GM12873 (cell line): ENCODE measurements at regions not wholly inside any gene's neighbourhood (a gene's known extent, or its start where the extent isn't known, plus 50 kb on each side); places are given as distances from the start of the nearest gene placed in this dataset.

Experiments used
- TF ChIP-seq, protein P1 (sequence below): IDR thresholded peaks from 2 replicates; pipeline ENCODE4 v1.5.1; 2012; ENCODE audit warnings: low read depth, mild to moderate bottlenecking, moderate library complexity, low read length, control low read depth; ENCODE audit not compliant: insufficient read depth; ENCODE audit errors: missing control alignments

DNA sequence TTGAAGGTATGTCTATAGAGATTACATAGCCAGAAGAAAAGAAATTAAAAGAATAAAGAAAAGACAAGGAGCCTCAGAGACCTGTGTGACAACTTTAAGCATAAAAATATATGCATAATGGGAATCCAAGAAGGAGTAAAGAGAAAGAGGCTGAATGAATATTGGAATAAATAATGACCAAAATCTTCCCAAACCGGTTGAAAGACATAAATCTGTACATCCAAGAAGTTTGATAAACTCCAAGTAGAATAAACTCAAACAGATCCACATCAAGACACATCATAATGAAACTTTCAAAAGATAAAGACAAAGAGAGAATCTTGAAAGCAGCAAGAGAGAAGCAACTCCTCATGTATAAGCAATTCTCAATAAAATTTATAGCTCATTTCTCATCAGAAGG is 132.4 kb upstream of the ZNF516 start:
- TF ChIP-seq, protein P1, sequence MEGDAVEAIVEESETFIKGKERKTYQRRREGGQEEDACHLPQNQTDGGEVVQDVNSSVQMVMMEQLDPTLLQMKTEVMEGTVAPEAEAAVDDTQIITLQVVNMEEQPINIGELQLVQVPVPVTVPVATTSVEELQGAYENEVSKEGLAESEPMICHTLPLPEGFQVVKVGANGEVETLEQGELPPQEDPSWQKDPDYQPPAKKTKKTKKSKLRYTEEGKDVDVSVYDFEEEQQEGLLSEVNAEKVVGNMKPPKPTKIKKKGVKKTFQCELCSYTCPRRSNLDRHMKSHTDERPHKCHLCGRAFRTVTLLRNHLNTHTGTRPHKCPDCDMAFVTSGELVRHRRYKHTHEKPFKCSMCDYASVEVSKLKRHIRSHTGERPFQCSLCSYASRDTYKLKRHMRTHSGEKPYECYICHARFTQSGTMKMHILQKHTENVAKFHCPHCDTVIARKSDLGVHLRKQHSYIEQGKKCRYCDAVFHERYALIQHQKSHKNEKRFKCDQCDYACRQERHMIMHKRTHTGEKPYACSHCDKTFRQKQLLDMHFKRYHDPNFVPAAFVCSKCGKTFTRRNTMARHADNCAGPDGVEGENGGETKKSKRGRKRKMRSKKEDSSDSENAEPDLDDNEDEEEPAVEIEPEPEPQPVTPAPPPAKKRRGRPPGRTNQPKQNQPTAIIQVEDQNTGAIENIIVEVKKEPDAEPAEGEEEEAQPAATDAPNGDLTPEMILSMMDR = no peak

DNA sequence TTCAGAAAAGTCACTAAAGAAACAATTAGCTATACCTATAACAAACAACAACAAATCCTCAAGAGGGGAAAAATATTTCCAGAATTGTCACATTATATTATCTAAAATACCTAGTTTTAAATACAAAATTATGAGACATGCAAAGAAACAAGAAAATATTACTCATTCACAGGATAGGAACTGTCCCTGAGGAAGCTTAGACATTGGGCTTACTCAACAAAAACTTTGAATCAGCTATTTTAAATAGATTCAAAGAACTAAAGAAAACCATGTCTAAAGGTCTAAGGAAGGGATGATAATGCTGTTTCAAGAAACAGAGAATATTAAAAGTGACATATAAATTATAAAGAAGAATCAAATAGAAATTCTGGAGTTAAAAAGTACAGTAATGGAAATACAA is 131.9 kb upstream of the ZNF516 start:
- TF ChIP-seq, protein P1 = no peak

DNA sequence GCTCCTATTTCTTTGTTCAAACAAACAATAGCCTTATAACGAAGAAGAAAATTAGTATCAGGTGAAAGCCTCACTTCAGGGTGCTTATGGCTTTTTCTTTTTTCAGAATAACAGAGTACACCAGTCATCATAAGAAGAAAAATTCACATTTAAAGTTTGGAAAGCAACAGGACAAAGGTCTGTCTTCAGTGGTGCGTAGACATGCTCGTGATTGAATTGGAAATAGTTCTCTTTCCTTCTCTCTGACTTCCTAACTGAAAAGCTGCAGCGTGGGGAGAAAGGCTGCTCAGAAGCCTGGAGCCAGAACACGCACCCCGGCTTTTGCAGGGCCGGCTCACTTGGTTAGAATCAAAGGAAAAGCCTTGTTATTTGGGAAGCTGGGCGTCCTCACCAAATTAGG is 127.6 kb upstream of the ZNF516 start:
- TF ChIP-seq, protein P1 = no peak

DNA sequence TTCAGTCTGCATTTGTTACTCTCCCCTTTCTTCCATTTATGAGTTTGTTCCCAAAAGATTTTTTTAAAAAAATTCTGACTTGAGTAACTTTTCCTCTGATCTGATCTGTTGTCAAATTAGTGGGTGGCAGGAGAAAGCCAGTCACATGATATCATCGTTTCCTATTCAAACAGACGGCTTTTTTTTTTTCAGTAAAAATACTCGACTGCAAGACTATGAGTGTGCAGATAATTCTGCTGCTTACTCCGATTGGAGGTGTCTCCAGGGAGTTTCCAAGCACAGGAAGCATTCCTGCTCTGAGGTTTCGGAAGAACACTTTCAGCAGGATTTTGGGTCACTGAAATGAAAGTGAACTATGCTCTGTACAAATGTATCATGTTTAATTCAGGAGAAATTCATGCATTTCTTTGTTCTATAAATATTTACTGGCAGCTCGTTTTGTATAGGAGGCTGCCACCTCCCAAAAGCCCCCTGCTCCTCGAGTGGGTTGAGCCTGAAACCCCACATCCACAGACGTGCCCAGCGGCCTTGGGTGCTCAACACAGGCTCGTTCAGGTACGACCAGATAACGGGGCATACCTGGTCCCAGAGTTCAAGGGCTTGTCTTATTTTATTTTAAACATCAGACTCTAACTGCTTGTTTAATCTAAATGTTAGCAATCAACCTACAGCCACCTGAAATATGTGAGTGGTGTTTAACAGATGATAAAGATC is 126.9 kb upstream of the ZNF516 start:
- TF ChIP-seq, protein P1 = no peak

GRCh38 chr18:76621226-76621625 is 126.2 kb upstream of the ZNF516 start:
- TF ChIP-seq, protein P1 = no peak

DNA sequence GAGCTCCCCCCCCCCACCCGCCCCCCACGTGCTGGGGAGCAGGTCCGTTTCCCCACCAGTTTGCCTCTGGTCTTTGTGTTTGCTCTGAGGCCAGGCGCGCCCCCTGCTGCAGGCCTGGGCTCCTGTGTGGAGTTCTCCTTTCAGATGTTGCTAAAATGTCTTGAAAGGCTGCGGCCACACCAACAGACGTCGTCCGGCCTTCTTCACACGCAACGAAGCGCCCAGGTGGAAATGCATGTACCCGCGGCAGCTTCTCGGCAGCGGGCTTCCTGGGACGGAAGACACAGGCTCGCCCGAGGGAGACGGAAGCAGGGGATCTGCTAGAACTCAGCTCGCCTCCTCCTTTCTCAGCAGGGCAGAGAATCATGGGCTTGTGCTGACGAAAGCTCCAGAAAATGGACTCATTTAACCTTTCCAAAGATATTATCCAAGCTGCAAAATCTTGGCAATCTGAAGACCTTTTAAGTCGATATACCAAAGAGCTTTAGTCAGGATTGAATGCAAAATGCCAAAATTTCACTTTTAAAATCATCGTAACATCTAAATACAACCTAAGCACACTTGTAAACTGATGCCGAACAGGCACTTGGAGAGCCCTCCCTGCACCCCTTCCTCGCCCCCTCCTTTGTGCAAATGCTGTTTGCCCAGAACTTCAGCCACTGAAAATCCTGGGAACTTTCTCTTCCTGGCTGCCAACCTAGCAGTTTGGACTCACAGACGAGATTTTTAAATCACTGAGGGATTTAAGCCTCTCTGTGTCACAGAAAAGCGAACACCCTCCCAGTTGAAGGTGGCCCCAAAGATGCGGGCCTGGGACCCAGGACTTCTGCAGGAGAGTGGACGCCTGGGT is 125.5 kb upstream of the ZNF516 start:
- TF ChIP-seq, protein P1 = peak; percentile 43

DNA sequence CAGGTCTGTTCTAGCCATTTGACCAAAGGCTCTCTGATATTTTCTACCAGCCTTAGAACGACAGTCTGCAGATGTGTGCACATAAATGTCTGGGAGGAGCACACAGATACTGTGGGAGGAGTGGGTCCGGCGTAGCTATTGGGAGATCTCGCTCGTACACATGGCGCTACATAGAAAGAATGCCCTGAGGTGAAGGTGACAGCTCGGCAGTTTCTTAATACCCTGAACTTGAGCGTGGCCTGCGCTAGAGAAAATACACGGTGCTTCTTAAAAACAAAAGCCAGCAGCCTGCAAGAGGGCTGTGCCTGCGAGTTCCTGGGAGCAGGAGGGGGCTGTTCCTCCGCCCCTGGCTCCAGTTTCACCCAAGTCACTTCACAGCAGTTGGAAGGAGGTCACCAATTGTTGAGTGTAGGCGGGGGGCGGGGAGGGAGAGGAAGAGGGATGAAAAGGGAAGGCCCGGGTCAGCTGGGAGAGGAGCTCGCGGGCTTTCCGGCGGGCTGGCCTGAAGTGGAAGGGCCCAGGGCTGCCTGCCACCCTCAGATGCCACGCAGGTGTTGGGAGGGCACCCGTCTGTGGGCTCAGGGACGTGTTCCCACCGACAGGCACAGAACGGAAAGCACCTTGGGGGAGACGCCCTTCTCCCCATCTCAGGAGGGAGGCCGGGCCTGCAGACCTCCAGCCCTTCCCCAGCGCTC is 124.7 kb upstream of the ZNF516 start:
- TF ChIP-seq, protein P1 = no peak
